DND-41 (cell line): ENCODE measurements at regions not wholly inside any gene's neighbourhood (a gene's known extent, or its start where the extent isn't known, plus 50 kb on each side); places are given as distances from the start of the nearest gene placed in this dataset.
"Not testable (repeated sequence)": the region's sequence is repeated elsewhere in the genome, so short reads cannot be mapped to it uniquely, and the experiment has no call there.

Experiments used
- ATAC-seq: fragments of 200-7000 bp; cut with Tn5 transposase; 3 replicates; pipeline ENCODE4 v1.9.1; 2021; ENCODE audit warnings: low read depth; ENCODE audit not compliant: insufficient read depth
- DNase-seq: peaks from one replicate; pipeline ENCODE4 v3.0.0-alpha.2; 2020
- H2AFZ ChIP-seq: 2 replicates; pipeline ENCODE4 v1.6.0; 2012; ENCODE audit warnings: low read depth, low read length
- H3K27ac ChIP-seq: 2 replicates; pipeline ENCODE4 v1.5.1; 2012; ENCODE audit warnings: low read length, inconsistent platforms
- H3K27me3 ChIP-seq: fragments of 200-600 bp; sonication (generic); 2 replicates; pipeline ENCODE4 v1.6.0; 2012; ENCODE audit warnings: low read length, mild to moderate bottlenecking, inconsistent platforms; ENCODE audit not compliant: insufficient read depth, poor library complexity
- H3K36me3 ChIP-seq: 2 replicates; pipeline ENCODE4 v1.5.1; 2012; ENCODE audit warnings: low read length, inconsistent platforms; ENCODE audit not compliant: insufficient read depth
- H3K4me1 ChIP-seq: 2 replicates; pipeline ENCODE4 v1.5.1; 2012; ENCODE audit warnings: mild to moderate bottlenecking, low read length; ENCODE audit not compliant: insufficient read depth
- H3K4me2 ChIP-seq: 2 replicates; pipeline ENCODE4 v1.6.0; 2012; ENCODE audit warnings: mild to moderate bottlenecking, moderate library complexity, low read length, inconsistent platforms; ENCODE audit not compliant: insufficient read depth
- H3K4me3 ChIP-seq, 2 experiments: fragments of 200-600 bp in 1 of 2; shearing (Covaris generic) in 1 of 2; 2 replicates each; pipeline ENCODE4 v1.5.1; 2012 to 2016; ENCODE audit warnings: inconsistent platforms in 2 of 2, low read length in 2 of 2, mild to moderate bottlenecking in 2 of 2, low read depth in 1 of 2, moderate library complexity in 1 of 2
- H3K79me2 ChIP-seq: 2 replicates; pipeline ENCODE4 v1.6.0; 2012; ENCODE audit warnings: low read length, inconsistent platforms; ENCODE audit not compliant: insufficient read depth
- H3K9ac ChIP-seq: 2 replicates; pipeline ENCODE4 v1.6.0; 2012; ENCODE audit warnings: low read depth, mild to moderate bottlenecking, inconsistent platforms, low read length, moderate library complexity
- H3K9me3 ChIP-seq: 2 replicates; pipeline ENCODE4 v1.5.1; 2012; ENCODE audit warnings: low read length, moderate library complexity, mild to moderate bottlenecking, inconsistent platforms; ENCODE audit not compliant: insufficient read depth, severe bottlenecking
- H4K20me1 ChIP-seq: 2 replicates; pipeline ENCODE4 v1.6.0; 2012; ENCODE audit warnings: low read length; ENCODE audit not compliant: insufficient read depth
- CTCF ChIP-seq: IDR thresholded peaks from 2 replicates; pipeline ENCODE4 v1.5.1; 2012; ENCODE audit warnings: borderline replicate concordance, low read length, moderate library complexity, mild to moderate bottlenecking; ENCODE audit not compliant: poor library complexity, severe bottlenecking; ENCODE audit errors: extremely low read depth
- EZH2 ChIP-seq: IDR thresholded peaks from 3 replicates; pipeline ENCODE4 v1.6.1; 2012; ENCODE audit warnings: borderline replicate concordance, low read depth, mild to moderate bottlenecking, moderate library complexity, low read length, inconsistent platforms; ENCODE audit not compliant: severe bottlenecking

GRCh38 chr1:81254560-81254959 is 546.2 kb upstream of the ADGRL2 start:
- H3K4me1 ChIP-seq: no peaks in the 10 kb centered on the region
- H3K9ac ChIP-seq: no peak overlapping the region
- no peak overlapping the region for H3K4me3 ChIP-seq
- no peak overlapping the region for H2AFZ ChIP-seq
- DNase-seq: no peak
- H3K27me3 ChIP-seq: no peaks in the 10 kb centered on the region
- no peak overlapping the region for H3K4me2 ChIP-seq
- H3K36me3 ChIP-seq: no peaks in the 10 kb centered on the region
- H3K9me3 ChIP-seq: no peaks in the 10 kb centered on the region
- H4K20me1 ChIP-seq: no peaks in the 10 kb centered on the region
- no peak overlapping the region for H3K27ac ChIP-seq
- no peak for ATAC-seq
- H3K79me2 ChIP-seq: no peaks in the 10 kb centered on the region
- TF ChIP-seq CTCF (no peak), EZH2 (no peak)

- H2AFZ ChIP-seq: no peak overlapping the region
- no peaks in the 10 kb centered on the region for H3K36me3 ChIP-seq
- H3K9ac ChIP-seq: no peak overlapping the region
- no peak overlapping the region for H3K27ac ChIP-seq
- ATAC-seq (no peak), DNase-seq (no peak)
- H3K4me2 ChIP-seq: no peak overlapping the region
- no peaks in the 10 kb centered on the region for H4K20me1 ChIP-seq
- TF ChIP-seq CTCF (no peak), EZH2 (no peak)
- no peaks in the 10 kb centered on the region for H3K4me1 ChIP-seq
- H3K9me3 ChIP-seq: no peaks in the 10 kb centered on the region
- H3K27me3 ChIP-seq: no peaks in the 10 kb centered on the region
- no peaks in the 10 kb centered on the region for H3K79me2 ChIP-seq
- no peak overlapping the region for H3K4me3 ChIP-seq
Observed at GRCh38 chr1:81254068-81254467, 546.7 kb upstream of the ADGRL2 start.

- no peak for TF ChIP-seq CTCF
- no peak for TF ChIP-seq EZH2
- H3K4me1 ChIP-seq: no peaks in the 10 kb centered on the region
- no peak for ATAC-seq
- DNase-seq: no peak
- H3K36me3 ChIP-seq: no peaks in the 10 kb centered on the region
- no peaks in the 10 kb centered on the region for H3K79me2 ChIP-seq
- H3K9me3 ChIP-seq: no peaks in the 10 kb centered on the region
- H2AFZ ChIP-seq: no peak overlapping the region
- no peaks in the 10 kb centered on the region for H4K20me1 ChIP-seq
- no peak overlapping the region for H3K27ac ChIP-seq
- H3K27me3 ChIP-seq: no peaks in the 10 kb centered on the region
- no peak overlapping the region for H3K9ac ChIP-seq
- H3K4me2 ChIP-seq: no peak overlapping the region
- no peak overlapping the region for H3K4me3 ChIP-seq
Observed at GRCh38 chr1:81252471-81253151, 548.1 kb upstream of the ADGRL2 start.

- H3K27ac ChIP-seq, DNase-seq, H3K36me3 ChIP-seq: not testable (repeated sequence)
Observed at GRCh38 chr1:81250825-81251224, 549.9 kb upstream of the ADGRL2 start.

GRCh38 chr1:81245084-81245715 is 555.5 kb upstream of the ADGRL2 start:
- not testable (repeated sequence) for H4K20me1 ChIP-seq, H3K27me3 ChIP-seq, H3K4me2 ChIP-seq, H3K9ac ChIP-seq, H3K36me3 ChIP-seq, H3K27ac ChIP-seq, H2AFZ ChIP-seq, DNase-seq, H3K4me1 ChIP-seq, H3K9me3 ChIP-seq, H3K4me3 ChIP-seq, ATAC-seq, H3K79me2 ChIP-seq

More at GRCh38 chr1:81250825-81251224, 549.9 kb upstream of the ADGRL2 start:
- not testable (repeated sequence) for H3K9ac ChIP-seq, H2AFZ ChIP-seq, H3K27me3 ChIP-seq, H3K79me2 ChIP-seq, H4K20me1 ChIP-seq, H3K4me2 ChIP-seq, H3K4me3 ChIP-seq, H3K4me1 ChIP-seq, H3K9me3 ChIP-seq, ATAC-seq

GRCh38 chr1:81244612-81245011 is 556.1 kb upstream of the ADGRL2 start:
- not testable (repeated sequence) for H3K9me3 ChIP-seq, H3K79me2 ChIP-seq, ATAC-seq, H3K9ac ChIP-seq, H3K4me2 ChIP-seq, H3K4me3 ChIP-seq, H2AFZ ChIP-seq, H4K20me1 ChIP-seq, H3K4me1 ChIP-seq, H3K27ac ChIP-seq, H3K27me3 ChIP-seq, DNase-seq, H3K36me3 ChIP-seq
